ENCODE measurements at regions not wholly inside any gene's neighbourhood (a gene's known extent, or its start where the extent isn't known, plus 50 kb on each side); places are given as distances from the start of the nearest gene placed in this dataset.

DNA sequence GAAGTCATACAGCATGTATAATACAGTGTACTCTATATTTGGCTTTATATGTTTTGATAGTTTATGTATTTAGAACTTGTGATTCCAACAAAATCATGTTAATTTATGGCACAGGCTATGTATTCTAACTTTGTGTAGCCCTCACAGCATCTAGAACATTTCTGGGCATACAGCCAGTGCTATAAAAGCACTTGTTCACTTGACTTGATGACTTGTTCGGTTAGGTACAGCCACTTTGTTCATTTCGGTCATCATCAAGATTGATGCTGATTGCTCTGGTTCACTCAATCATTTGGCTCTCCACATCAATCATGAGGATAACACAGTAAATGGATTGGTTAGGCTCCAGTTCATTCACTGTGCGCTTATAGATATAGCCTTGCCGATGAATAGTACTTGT is 97.6 kb upstream of the IRS4 start:
- Mint-ChIP-seq H3K27ac (ENCODE audit: unreplicated experiment) (no peak overlapping the region), H3K9me3 (ENCODE audit: unreplicated experiment) (no peaks in the 10 kb centered on the region), H3K36me3 (ENCODE audit: low read depth, unreplicated experiment) (no peaks in the 10 kb centered on the region), H3K4me1 (ENCODE audit: low read depth, unreplicated experiment) (no peaks in the 10 kb centered on the region), H3K4me3 (ENCODE audit: unreplicated experiment) (no peak overlapping the region), H3K27me3 (ENCODE audit: low read depth, unreplicated experiment) (no peaks in the 10 kb centered on the region)
- H3K27ac ChIP-seq (ENCODE audit: low read depth, low read length) = no peak overlapping the region
- TF ChIP-seq, protein P1, sequence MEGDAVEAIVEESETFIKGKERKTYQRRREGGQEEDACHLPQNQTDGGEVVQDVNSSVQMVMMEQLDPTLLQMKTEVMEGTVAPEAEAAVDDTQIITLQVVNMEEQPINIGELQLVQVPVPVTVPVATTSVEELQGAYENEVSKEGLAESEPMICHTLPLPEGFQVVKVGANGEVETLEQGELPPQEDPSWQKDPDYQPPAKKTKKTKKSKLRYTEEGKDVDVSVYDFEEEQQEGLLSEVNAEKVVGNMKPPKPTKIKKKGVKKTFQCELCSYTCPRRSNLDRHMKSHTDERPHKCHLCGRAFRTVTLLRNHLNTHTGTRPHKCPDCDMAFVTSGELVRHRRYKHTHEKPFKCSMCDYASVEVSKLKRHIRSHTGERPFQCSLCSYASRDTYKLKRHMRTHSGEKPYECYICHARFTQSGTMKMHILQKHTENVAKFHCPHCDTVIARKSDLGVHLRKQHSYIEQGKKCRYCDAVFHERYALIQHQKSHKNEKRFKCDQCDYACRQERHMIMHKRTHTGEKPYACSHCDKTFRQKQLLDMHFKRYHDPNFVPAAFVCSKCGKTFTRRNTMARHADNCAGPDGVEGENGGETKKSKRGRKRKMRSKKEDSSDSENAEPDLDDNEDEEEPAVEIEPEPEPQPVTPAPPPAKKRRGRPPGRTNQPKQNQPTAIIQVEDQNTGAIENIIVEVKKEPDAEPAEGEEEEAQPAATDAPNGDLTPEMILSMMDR (IDR thresholded peaks at IDR 0.05; ENCODE audit: insufficient read depth, low read depth, low read length) = no peak
- TF ChIP-seq EZH2 (IDR thresholded peaks at IDR 0.05; ENCODE audit: insufficient read depth, low read length) = no peak
- H3K4me3 ChIP-seq (ENCODE audit: insufficient read depth, low read depth, low read length) = no peak overlapping the region
- H3K4me1 ChIP-seq (ENCODE audit: insufficient read depth, low read length) = no peaks in the 10 kb centered on the region
- H3K79me2 ChIP-seq (ENCODE audit: insufficient read depth, low read length) = no peaks in the 10 kb centered on the region
- H3K9me3 ChIP-seq (ENCODE audit: insufficient read depth, low read depth, low read length) = no peaks in the 10 kb centered on the region
- DNase-seq (ENCODE audit: low read depth) = no peak
- H3K27me3 ChIP-seq (ENCODE audit: insufficient read depth, low read length) = no peaks in the 10 kb centered on the region
- peak; percentile 97 for FAIRE-seq
- no peaks in the 10 kb centered on the region for H4K20me1 ChIP-seq (ENCODE audit: insufficient read depth, low read length)
- no peak overlapping the region for H2AFZ ChIP-seq (ENCODE audit: low read depth, low read length)
- H3K36me3 ChIP-seq (ENCODE audit: insufficient read depth, low read length) = no peaks in the 10 kb centered on the region
- no peak overlapping the region for H3K4me2 ChIP-seq (ENCODE audit: low read length)
- no peak overlapping the region for H3K9ac ChIP-seq (ENCODE audit: low read length)

- Histone ChIP-seq H3K4me2 (ENCODE audit: low read length) (no peak overlapping the region), H4K20me1 (ENCODE audit: insufficient read depth, low read length) (no peaks in the 10 kb centered on the region), H3K27me3 (ENCODE audit: insufficient read depth, low read length) (no peaks in the 10 kb centered on the region), H3K9ac (ENCODE audit: low read length) (no peak overlapping the region), H3K27ac (ENCODE audit: low read depth, low read length) (no peak overlapping the region), H3K4me1 (ENCODE audit: insufficient read depth, low read length) (no peaks in the 10 kb centered on the region), H3K36me3 (ENCODE audit: insufficient read depth, low read length) (no peaks in the 10 kb centered on the region), H2AFZ (ENCODE audit: low read depth, low read length) (no peak overlapping the region), H3K9me3 (ENCODE audit: insufficient read depth, low read depth, low read length) (no peaks in the 10 kb centered on the region), H3K4me3 (ENCODE audit: insufficient read depth, low read depth, low read length) (no peak overlapping the region), H3K79me2 (ENCODE audit: insufficient read depth, low read length) (no peaks in the 10 kb centered on the region)
- H3K27ac Mint-ChIP-seq (ENCODE audit: unreplicated experiment) = no peak overlapping the region
- no peaks in the 10 kb centered on the region for H3K4me1 Mint-ChIP-seq (ENCODE audit: low read depth, unreplicated experiment)
- no peaks in the 10 kb centered on the region for H3K27me3 Mint-ChIP-seq (ENCODE audit: low read depth, unreplicated experiment)
- H3K36me3 Mint-ChIP-seq (ENCODE audit: low read depth, unreplicated experiment) = no peaks in the 10 kb centered on the region
- H3K9me3 Mint-ChIP-seq (ENCODE audit: unreplicated experiment) = peaks cover 1% of the 10 kb centered on the region
- DNase-seq (ENCODE audit: low read depth) (no peak), FAIRE-seq (no peak)
- H3K4me3 Mint-ChIP-seq (ENCODE audit: unreplicated experiment) = no peak overlapping the region
- no peak for TF ChIP-seq EZH2 (IDR thresholded peaks at IDR 0.05; ENCODE audit: insufficient read depth, low read length)
- TF ChIP-seq, protein P1 (IDR thresholded peaks at IDR 0.05; ENCODE audit: insufficient read depth, low read depth, low read length) = no peak
These were observed 75.5 kb upstream of the IRS4 start for GRCh38 chrX:108811891-108812290.

GRCh38 chrX:108795240-108795639 is 58.9 kb upstream of the IRS4 start:
- Histone ChIP-seq H3K27ac (ENCODE audit: low read depth, low read length) (no peak overlapping the region), H3K27me3 (ENCODE audit: insufficient read depth, low read length) (no peaks in the 10 kb centered on the region), H2AFZ (ENCODE audit: low read depth, low read length) (no peak overlapping the region), H3K9ac (ENCODE audit: low read length) (no peak overlapping the region), H3K4me3 (ENCODE audit: insufficient read depth, low read depth, low read length) (no peak overlapping the region), H3K4me1 (ENCODE audit: insufficient read depth, low read length) (no peaks in the 10 kb centered on the region), H3K4me2 (ENCODE audit: low read length) (no peak overlapping the region), H3K9me3 (ENCODE audit: insufficient read depth, low read depth, low read length) (no peaks in the 10 kb centered on the region), H4K20me1 (ENCODE audit: insufficient read depth, low read length) (no peaks in the 10 kb centered on the region), H3K36me3 (ENCODE audit: insufficient read depth, low read length) (no peaks in the 10 kb centered on the region), H3K79me2 (ENCODE audit: insufficient read depth, low read length) (no peaks in the 10 kb centered on the region)
- TF ChIP-seq EZH2 (IDR thresholded peaks at IDR 0.05; ENCODE audit: insufficient read depth, low read length) = no peak
- TF ChIP-seq, protein P1 (IDR thresholded peaks at IDR 0.05; ENCODE audit: insufficient read depth, low read depth, low read length) = no peak
- H3K27ac Mint-ChIP-seq (ENCODE audit: unreplicated experiment) = no peak overlapping the region
- no peaks in the 10 kb centered on the region for H3K36me3 Mint-ChIP-seq (ENCODE audit: low read depth, unreplicated experiment)
- FAIRE-seq (no peak), DNase-seq (ENCODE audit: low read depth) (no peak)
- no peak overlapping the region for H3K4me3 Mint-ChIP-seq (ENCODE audit: unreplicated experiment)
- no peaks in the 10 kb centered on the region for H3K27me3 Mint-ChIP-seq (ENCODE audit: low read depth, unreplicated experiment)
- no peaks in the 10 kb centered on the region for H3K4me1 Mint-ChIP-seq (ENCODE audit: low read depth, unreplicated experiment)
- no peaks in the 10 kb centered on the region for H3K9me3 Mint-ChIP-seq (ENCODE audit: unreplicated experiment)

Small RNA genes lying in the stretch of these regions (microRNA-seq; reads per million reads assigned to microRNA genes)
- gene MIR6087 = 1.9 reads per million
